HG03354 (cell line): ENCODE measurements at regions not wholly inside any gene's neighbourhood (a gene's known extent, or its start where the extent isn't known, plus 50 kb on each side); places are given as distances from the start of the nearest gene placed in this dataset.
"Not testable (repeated sequence)": the region's sequence is repeated elsewhere in the genome, so short reads cannot be mapped to it uniquely, and the experiment has no call there.

ENCODE experiments used
- ATAC-seq: cut with Tn5 transposase; IDR thresholded peaks from one replicate; pipeline ENCODE4 v1.9.1; 2021; ENCODE audit warnings: mild to moderate bottlenecking; ENCODE audit not compliant: unreplicated experiment, poor library complexity, severe bottlenecking

- ATAC-seq, result no peak
These were observed 1465.7 kb upstream of the DIAPH2 start for GRCh38 chrX:95218976-95219375.

GRCh38 chrX:95248386-95248785, 1436.3 kb upstream of the DIAPH2 start:
- no peak for ATAC-seq

- ATAC-seq, result no peak
These were observed 1394.2 kb upstream of the DIAPH2 start for GRCh38 chrX:95290455-95290854.

GRCh38 chrX:95291561-95291960, 1393.1 kb upstream of the DIAPH2 start:
- ATAC-seq, result no peak

- ATAC-seq, result no peak
These were observed 1365.8 kb upstream of the DIAPH2 start for GRCh38 chrX:95318882-95319281.

- ATAC-seq, result no peak
These were observed 1359.5 kb upstream of the DIAPH2 start for GRCh38 chrX:95325185-95325584.

GRCh38 chrX:95330292-95330691, 1354.3 kb upstream of the DIAPH2 start:
- no peak for ATAC-seq

- ATAC-seq, result no peak
These were observed 1352.1 kb upstream of the DIAPH2 start for GRCh38 chrX:95332530-95332929.

- ATAC-seq, result no peak
These were observed 1337.8 kb upstream of the DIAPH2 start for GRCh38 chrX:95346856-95347255.

GRCh38 chrX:95350774-95351488, 1333.7 kb upstream of the DIAPH2 start:
- no peak for ATAC-seq

- ATAC-seq, result no peak
These were observed 1317.4 kb upstream of the DIAPH2 start for GRCh38 chrX:95367286-95367685.

- ATAC-seq, result no peak
These were observed 1301.8 kb upstream of the DIAPH2 start for GRCh38 chrX:95382799-95383198.

GRCh38 chrX:95383778-95384177, 1300.9 kb upstream of the DIAPH2 start:
- ATAC-seq, result no peak

GRCh38 chrX:95427389-95427788, 1257.3 kb upstream of the DIAPH2 start:
- ATAC-seq, result no peak

- no peak for ATAC-seq
These were observed 1249.4 kb upstream of the DIAPH2 start for GRCh38 chrX:95435198-95435597.

GRCh38 chrX:95441836-95442235, 1242.8 kb upstream of the DIAPH2 start:
- ATAC-seq, result no peak

GRCh38 chrX:95484781-95485180, 1199.9 kb upstream of the DIAPH2 start:
- ATAC-seq, result no peak

- ATAC-seq, result no peak
These were observed 1178.9 kb upstream of the DIAPH2 start for GRCh38 chrX:95505721-95506120.

GRCh38 chrX:95509474-95509873, 1175.2 kb upstream of the DIAPH2 start:
- ATAC-seq, result no peak

GRCh38 chrX:95524018-95524417, 1160.6 kb upstream of the DIAPH2 start:
- ATAC-seq, result not testable (repeated sequence)

GRCh38 chrX:95536111-95536510, 1148.5 kb upstream of the DIAPH2 start:
- no peak for ATAC-seq

- no peak for ATAC-seq
These were observed 1148.0 kb upstream of the DIAPH2 start for GRCh38 chrX:95536661-95537060.
